ENCODE measurements at regions not wholly inside any gene's neighbourhood (a gene's known extent, or its start where the extent isn't known, plus 50 kb on each side); places are given as distances from the start of the nearest gene placed in this dataset.

DNA sequence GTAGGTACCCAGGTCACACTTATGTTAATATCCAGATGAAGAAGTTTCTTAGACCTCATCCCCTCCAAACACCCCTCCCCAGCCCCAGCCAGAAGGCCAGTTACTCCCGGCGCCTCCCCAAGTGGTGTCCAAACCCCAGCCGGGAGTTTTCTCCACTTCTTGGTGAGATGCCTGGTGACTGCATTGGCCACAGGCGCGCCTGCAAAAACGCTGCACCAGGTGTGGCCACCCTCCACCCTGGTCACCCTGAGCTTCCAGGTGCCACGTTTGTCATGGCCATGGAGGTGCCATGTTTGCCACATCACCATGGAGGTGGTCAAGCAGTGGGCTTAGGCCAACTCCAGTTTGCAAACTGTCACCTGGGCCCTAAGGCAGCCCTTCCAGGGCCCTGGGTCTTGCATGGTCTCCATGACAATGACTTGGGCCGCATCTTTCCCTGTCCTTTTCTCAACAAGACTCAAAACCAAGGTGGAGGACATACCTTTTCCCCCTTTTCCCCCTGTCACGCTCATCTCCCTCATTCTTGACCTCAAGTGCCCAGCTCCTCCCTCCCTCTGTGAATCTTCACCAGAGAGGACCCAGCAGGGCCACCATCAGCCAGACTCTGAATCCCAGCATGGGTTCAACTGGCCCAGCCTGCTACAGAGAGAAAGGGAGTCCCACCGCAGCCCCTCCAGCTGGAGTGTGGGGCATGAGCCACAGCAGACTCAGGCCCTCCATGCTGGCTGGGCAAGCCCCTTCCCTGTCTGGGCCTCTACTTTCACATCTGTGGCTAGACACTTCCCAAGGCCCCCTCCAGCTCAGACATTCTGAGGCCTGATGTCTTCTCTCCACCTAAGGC, 125.9 kb upstream of the ZBTB40 start:
- Histone ChIP-seq H3K4me1 (ENCODE audit: control insufficient read depth, insufficient read depth, low read length) (peaks cover 6% of the 10 kb centered on the region), H3K4me3 (ENCODE audit: low read length) (no peak overlapping the region), H3K36me3 (ENCODE audit: control insufficient read depth, insufficient read depth, low read length) (no peaks in the 10 kb centered on the region), H3K27ac (ENCODE audit: low read length) (no peak overlapping the region), H3K27me3 (ENCODE audit: control insufficient read depth, insufficient read depth, low read length) (peaks cover 5% of the 10 kb centered on the region), H3K9me3 (replicated peaks; ENCODE audit: control insufficient read depth, low read depth, low read length) (no peaks in the 10 kb centered on the region)
- WGBS (ENCODE audit: insufficient coverage) = 89% methylated on average over 6 of the region's 10 CpGs
- no peak for DNase-seq

- no peaks in the 10 kb centered on the region for H3K9me3 ChIP-seq (replicated peaks; ENCODE audit: control insufficient read depth, low read depth, low read length)
- no peak overlapping the region for H3K27ac ChIP-seq (ENCODE audit: low read length)
- no peak for DNase-seq
- WGBS (ENCODE audit: insufficient coverage) = no CpG with 5 or more reads among the region's 8 CpGs
- no peak overlapping the region for H3K4me3 ChIP-seq (ENCODE audit: low read length)
- H3K36me3 ChIP-seq (ENCODE audit: control insufficient read depth, insufficient read depth, low read length) = no peaks in the 10 kb centered on the region
- peaks cover 6% of the 10 kb centered on the region for H3K4me1 ChIP-seq (ENCODE audit: control insufficient read depth, insufficient read depth, low read length)
- peaks cover under 1% of the 10 kb centered on the region for H3K27me3 ChIP-seq (ENCODE audit: control insufficient read depth, insufficient read depth, low read length)
These were observed 125.2 kb upstream of the ZBTB40 start for GRCh38 chr1:22326372-22326915.

DNA sequence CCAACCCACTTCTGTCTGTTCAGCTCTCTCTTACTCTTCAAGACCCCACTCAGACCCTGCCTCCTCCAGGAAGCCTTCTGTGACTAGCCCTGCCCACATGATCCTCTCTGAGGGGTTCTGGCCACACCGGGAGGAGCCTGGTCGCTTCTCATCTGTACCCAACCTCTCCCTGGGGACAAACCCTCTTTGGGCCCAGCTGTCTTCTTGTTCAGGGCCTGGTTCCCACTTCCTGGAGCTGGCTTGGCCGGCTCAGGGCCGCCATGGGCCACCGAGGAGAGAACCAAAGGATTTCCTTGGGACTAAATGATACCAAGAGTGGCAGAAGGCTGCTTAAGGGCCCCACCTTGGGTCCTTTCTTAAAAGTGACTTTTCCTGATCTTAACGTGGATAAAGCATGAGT, 124.7 kb upstream of the ZBTB40 start:
- Histone ChIP-seq H3K4me1 (ENCODE audit: control insufficient read depth, insufficient read depth, low read length) (peaks cover 11% of the 10 kb centered on the region), H3K9me3 (replicated peaks; ENCODE audit: control insufficient read depth, low read depth, low read length) (no peaks in the 10 kb centered on the region), H3K4me3 (ENCODE audit: low read length) (no peak overlapping the region), H3K27ac (ENCODE audit: low read length) (no peak overlapping the region), H3K36me3 (ENCODE audit: control insufficient read depth, insufficient read depth, low read length) (no peaks in the 10 kb centered on the region), H3K27me3 (ENCODE audit: control insufficient read depth, insufficient read depth, low read length) (no peaks in the 10 kb centered on the region)
- WGBS (ENCODE audit: insufficient coverage) = 81% methylated on average over 6 of the region's 6 CpGs
- no peak for DNase-seq

- no peaks in the 10 kb centered on the region for H3K27me3 ChIP-seq (ENCODE audit: control insufficient read depth, insufficient read depth, low read length)
- WGBS (ENCODE audit: insufficient coverage) = 94% methylated on average over 7 of the region's 8 CpGs
These were observed 124.2 kb upstream of the ZBTB40 start for GRCh38 chr1:22327411-22327810.

GRCh38 chr1:22328331-22329147, 123.1 kb upstream of the ZBTB40 start:
- 38% methylated on average over 12 of the region's 17 CpGs for WGBS (ENCODE audit: insufficient coverage)
- DNase-seq = no peak

More at GRCh38 chr1:22327411-22327810, 124.2 kb upstream of the ZBTB40 start:
- peaks cover 15% of the 10 kb centered on the region for H3K4me1 ChIP-seq (ENCODE audit: control insufficient read depth, insufficient read depth, low read length)
- H3K36me3 ChIP-seq (ENCODE audit: control insufficient read depth, insufficient read depth, low read length) = no peaks in the 10 kb centered on the region
- H3K4me3 ChIP-seq (ENCODE audit: low read length) = no peak overlapping the region
- no peaks in the 10 kb centered on the region for H3K9me3 ChIP-seq (replicated peaks; ENCODE audit: control insufficient read depth, low read depth, low read length)
- no peak for DNase-seq
- no peak overlapping the region for H3K27ac ChIP-seq (ENCODE audit: low read length)

GRCh38 chr1:22329148-22329515, 122.5 kb upstream of the ZBTB40 start:
- WGBS (ENCODE audit: insufficient coverage) = 68% methylated on average over 6 of the region's 9 CpGs
- H3K9me3 ChIP-seq (replicated peaks; ENCODE audit: control insufficient read depth, low read depth, low read length) = no peaks in the 10 kb centered on the region
- DNase-seq = no peak
- peaks cover 15% of the 10 kb centered on the region for H3K4me1 ChIP-seq (ENCODE audit: control insufficient read depth, insufficient read depth, low read length)
- H3K4me3 ChIP-seq (ENCODE audit: low read length) = no peak overlapping the region
- H3K27ac ChIP-seq (ENCODE audit: low read length) = no peak overlapping the region
- H3K27me3 ChIP-seq (ENCODE audit: control insufficient read depth, insufficient read depth, low read length) = peaks cover 3% of the 10 kb centered on the region
- H3K36me3 ChIP-seq (ENCODE audit: control insufficient read depth, insufficient read depth, low read length) = no peaks in the 10 kb centered on the region

More at GRCh38 chr1:22328331-22329147, 123.1 kb upstream of the ZBTB40 start:
- H3K27ac ChIP-seq (ENCODE audit: low read length) = no peak overlapping the region
- H3K4me1 ChIP-seq (ENCODE audit: control insufficient read depth, insufficient read depth, low read length) = peaks cover 15% of the 10 kb centered on the region
- H3K4me3 ChIP-seq (ENCODE audit: low read length) = no peak overlapping the region
- H3K36me3 ChIP-seq (ENCODE audit: control insufficient read depth, insufficient read depth, low read length) = no peaks in the 10 kb centered on the region
- H3K27me3 ChIP-seq (ENCODE audit: control insufficient read depth, insufficient read depth, low read length) = peaks cover 3% of the 10 kb centered on the region
- no peaks in the 10 kb centered on the region for H3K9me3 ChIP-seq (replicated peaks; ENCODE audit: control insufficient read depth, low read depth, low read length)

GRCh38 chr1:22330092-22330759, 121.4 kb upstream of the ZBTB40 start:
- Histone ChIP-seq H3K36me3 (ENCODE audit: control insufficient read depth, insufficient read depth, low read length) (no peaks in the 10 kb centered on the region), H3K4me1 (ENCODE audit: control insufficient read depth, insufficient read depth, low read length) (peaks cover 15% of the 10 kb centered on the region), H3K9me3 (replicated peaks; ENCODE audit: control insufficient read depth, low read depth, low read length) (no peaks in the 10 kb centered on the region), H3K27me3 (ENCODE audit: control insufficient read depth, insufficient read depth, low read length) (peaks cover 5% of the 10 kb centered on the region), H3K4me3 (ENCODE audit: low read length) (no peak overlapping the region), H3K27ac (ENCODE audit: low read length) (no peak overlapping the region)
- 66% methylated on average over 8 of the region's 13 CpGs for WGBS (ENCODE audit: insufficient coverage)
- no peak for DNase-seq

DNA sequence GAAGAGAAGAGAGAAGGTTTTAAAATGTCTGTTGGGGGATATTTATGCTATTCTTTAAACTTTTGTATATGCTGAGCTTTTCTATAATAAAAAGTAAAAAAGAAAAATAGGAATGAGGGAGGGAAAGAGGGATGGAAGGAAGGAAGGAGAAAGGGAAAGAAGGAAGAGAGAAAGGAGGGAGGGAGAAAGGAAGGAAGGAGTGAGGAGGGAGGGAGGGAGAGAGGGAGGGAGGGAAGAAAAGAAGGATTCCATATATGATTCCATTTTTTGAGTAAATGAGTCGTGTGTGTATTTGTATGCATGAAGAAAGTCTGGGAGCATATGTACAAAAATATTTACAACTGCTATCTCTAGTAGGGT, 120.9 kb upstream of the ZBTB40 start:
- Histone ChIP-seq H3K4me1 (ENCODE audit: control insufficient read depth, insufficient read depth, low read length) (peaks cover 15% of the 10 kb centered on the region), H3K4me3 (ENCODE audit: low read length) (no peak overlapping the region), H3K36me3 (ENCODE audit: control insufficient read depth, insufficient read depth, low read length) (no peaks in the 10 kb centered on the region), H3K27me3 (ENCODE audit: control insufficient read depth, insufficient read depth, low read length) (peaks cover 9% of the 10 kb centered on the region), H3K27ac (ENCODE audit: low read length) (no peak overlapping the region), H3K9me3 (replicated peaks; ENCODE audit: control insufficient read depth, low read depth, low read length) (no peaks in the 10 kb centered on the region)
- DNase-seq = no peak
- no CpG with 5 or more reads among the region's 1 CpG for WGBS (ENCODE audit: insufficient coverage)

GRCh38 chr1:22331618-22332423, 119.8 kb upstream of the ZBTB40 start:
- no peaks in the 10 kb centered on the region for H3K9me3 ChIP-seq (replicated peaks; ENCODE audit: control insufficient read depth, low read depth, low read length)
- WGBS (ENCODE audit: insufficient coverage) = 50% methylated on average over 9 of the region's 17 CpGs
- peaks cover 9% of the 10 kb centered on the region for H3K27me3 ChIP-seq (ENCODE audit: control insufficient read depth, insufficient read depth, low read length)
- no peak overlapping the region for H3K27ac ChIP-seq (ENCODE audit: low read length)
- DNase-seq = peak; percentile 82
- H3K4me3 ChIP-seq (ENCODE audit: low read length) = no peak overlapping the region
- no peaks in the 10 kb centered on the region for H3K36me3 ChIP-seq (ENCODE audit: control insufficient read depth, insufficient read depth, low read length)
- peaks cover 15% of the 10 kb centered on the region for H3K4me1 ChIP-seq (ENCODE audit: control insufficient read depth, insufficient read depth, low read length)

Measured in muscle of leg (tissue), 3 donors.